Retinal pigment epithelial cell (primary cell): ENCODE measurements at regions not wholly inside any gene's neighbourhood (a gene's known extent, or its start where the extent isn't known, plus 50 kb on each side); places are given as distances from the start of the nearest gene placed in this dataset.

ENCODE experiments used
- DNase-seq: peaks from one replicate; pipeline ENCODE4 v3.0.0-alpha.2; 2010; ENCODE audit warnings: low read depth
- H3K4me3 ChIP-seq: 2 replicates; pipeline ENCODE4 v1.5.1; 2011; ENCODE audit warnings: mild to moderate bottlenecking, low read length, control low read depth, moderate library complexity
- TF ChIP-seq, protein P1 (sequence below): conservative IDR thresholded peaks from 2 replicates; pipeline ENCODE4 v1.5.1; 2011; ENCODE audit warnings: low read depth, low read length, control low read depth, inconsistent platforms

DNA sequence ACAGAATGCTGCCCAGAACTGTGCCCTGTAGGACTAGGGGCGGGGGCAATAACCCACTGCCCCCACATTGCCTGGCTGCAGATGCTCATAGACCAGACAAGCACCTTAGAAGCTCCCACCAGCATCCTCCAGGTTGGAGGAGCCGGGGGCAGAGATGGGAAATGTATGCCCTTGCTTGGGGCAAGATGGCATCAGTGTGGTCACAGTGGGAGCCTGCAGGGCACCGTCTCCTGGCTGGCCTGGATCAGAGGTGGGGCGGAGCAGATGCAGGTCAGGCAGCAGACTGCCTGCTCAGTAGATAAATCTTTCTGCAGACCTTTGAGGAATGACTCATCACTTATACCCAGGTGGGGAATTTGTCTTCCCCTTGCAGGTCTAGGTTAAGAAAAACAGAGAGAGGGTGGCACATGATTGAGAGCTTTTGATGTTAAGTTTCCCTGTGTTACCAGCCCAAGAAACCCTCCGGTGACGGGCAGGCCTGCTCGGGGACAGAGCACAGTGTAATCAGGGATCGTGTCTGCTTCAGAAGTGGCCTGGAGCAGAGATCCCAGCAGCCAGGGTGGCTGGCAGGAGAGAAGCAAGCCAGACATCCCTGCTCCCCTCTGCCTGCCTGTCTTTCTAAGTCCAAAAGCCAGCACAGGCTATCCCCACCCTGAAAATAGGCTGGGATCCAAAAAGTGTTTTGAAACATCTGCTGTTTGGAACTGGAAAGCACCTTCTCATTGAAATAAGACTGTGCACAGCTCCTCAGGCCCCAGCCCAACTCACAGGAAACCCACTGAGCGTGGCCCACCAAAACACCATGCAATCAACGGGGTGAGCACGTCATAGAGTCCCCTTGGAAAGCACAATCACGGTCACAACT lies 50.7 kb upstream of the RPL38 start:
- TF ChIP-seq, protein P1, sequence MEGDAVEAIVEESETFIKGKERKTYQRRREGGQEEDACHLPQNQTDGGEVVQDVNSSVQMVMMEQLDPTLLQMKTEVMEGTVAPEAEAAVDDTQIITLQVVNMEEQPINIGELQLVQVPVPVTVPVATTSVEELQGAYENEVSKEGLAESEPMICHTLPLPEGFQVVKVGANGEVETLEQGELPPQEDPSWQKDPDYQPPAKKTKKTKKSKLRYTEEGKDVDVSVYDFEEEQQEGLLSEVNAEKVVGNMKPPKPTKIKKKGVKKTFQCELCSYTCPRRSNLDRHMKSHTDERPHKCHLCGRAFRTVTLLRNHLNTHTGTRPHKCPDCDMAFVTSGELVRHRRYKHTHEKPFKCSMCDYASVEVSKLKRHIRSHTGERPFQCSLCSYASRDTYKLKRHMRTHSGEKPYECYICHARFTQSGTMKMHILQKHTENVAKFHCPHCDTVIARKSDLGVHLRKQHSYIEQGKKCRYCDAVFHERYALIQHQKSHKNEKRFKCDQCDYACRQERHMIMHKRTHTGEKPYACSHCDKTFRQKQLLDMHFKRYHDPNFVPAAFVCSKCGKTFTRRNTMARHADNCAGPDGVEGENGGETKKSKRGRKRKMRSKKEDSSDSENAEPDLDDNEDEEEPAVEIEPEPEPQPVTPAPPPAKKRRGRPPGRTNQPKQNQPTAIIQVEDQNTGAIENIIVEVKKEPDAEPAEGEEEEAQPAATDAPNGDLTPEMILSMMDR = no peak
- no peak overlapping the region for H3K4me3 ChIP-seq

DNA sequence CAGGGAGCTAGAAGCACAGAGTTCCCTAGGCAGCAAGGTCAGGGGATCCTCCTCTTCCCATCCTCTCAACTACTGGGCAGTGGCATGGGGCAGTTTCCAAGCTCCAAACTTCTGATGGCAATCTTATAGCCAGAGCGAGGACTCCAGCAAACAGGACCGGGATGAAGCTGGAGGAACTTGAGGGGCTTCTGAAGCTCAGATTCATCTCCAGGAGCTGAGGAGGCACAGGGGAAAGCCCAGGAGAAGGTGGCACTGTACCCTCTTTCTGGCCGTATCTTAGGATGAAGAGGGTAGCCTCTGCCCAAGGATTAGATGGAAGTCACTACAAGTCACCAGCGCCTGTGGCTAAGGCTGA lies 50.0 kb upstream of the RPL38 start:
- no peak for DNase-seq
- no peak overlapping the region for H3K4me3 ChIP-seq
- TF ChIP-seq, protein P1 = no peak

More for the DNA sequence above, 50.7 kb upstream of the RPL38 start:
- no peak for DNase-seq
